K562 (cell line): ENCODE measurements at regions not wholly inside any gene's neighbourhood (a gene's known extent, or its start where the extent isn't known, plus 50 kb on each side); places are given as distances from the start of the nearest gene placed in this dataset.

ENCODE experiments used
- ASH1L ChIP-seq: fragments of 450-650 bp; IDR thresholded peaks from 2 replicates; pipeline ENCODE4 v1.6.1; 2018; ENCODE audit warnings: borderline replicate concordance, mild to moderate bottlenecking, low read depth; ENCODE audit not compliant: partially characterized antibody
- CREM ChIP-seq: IDR thresholded peaks from 2 replicates; pipeline ENCODE4 v1.6.1; 2014; ENCODE audit warnings: antibody characterized with exemption, low read depth
- DMBX1 ChIP-seq: fragments of 250-450 bp; sonication (Bioruptor Pico); IDR thresholded peaks from 2 replicates; pipeline ENCODE4 v1.8.0; 2022; ENCODE audit warnings: inconsistent platforms, mild to moderate bottlenecking, moderate library complexity, borderline replicate concordance
- EP300 ChIP-seq: IDR thresholded peaks from 2 replicates; pipeline ENCODE4 v1.6.1; 2012; ENCODE audit warnings: low read length, improper control_type of control experiment
- KHSRP ChIP-seq: fragments of 450-650 bp; IDR thresholded peaks from 2 replicates; pipeline ENCODE4 v1.6.1; 2017
- PYGO2 ChIP-seq: fragments of 450-650 bp; IDR thresholded peaks from 2 replicates; pipeline ENCODE4 v1.6.1; 2016; ENCODE audit warnings: mild to moderate bottlenecking, missing genetic modification characterization, moderate library complexity, missing compliant biosample characterization
- SIRT6 ChIP-seq: IDR thresholded peaks from one replicate; pipeline ENCODE4 v1.6.1; 2012; ENCODE audit warnings: low read depth, mild to moderate bottlenecking, control low read depth, inconsistent platforms, low read length, moderate library complexity
- SMC3 ChIP-seq: conservative IDR thresholded peaks from 2 replicates; pipeline ENCODE4 v1.6.1; 2011; ENCODE audit warnings: low read depth, low read length, improper control_type of control experiment; ENCODE audit not compliant: insufficient read depth
- U2AF2 ChIP-seq: fragments of 200-400 bp; formaldehyde crosslinking; optimal IDR thresholded peaks from 2 replicates; pipeline ENCODE3; 2017; ENCODE audit warnings: low read depth, mild to moderate bottlenecking, low read length
- ZNF175 ChIP-seq: fragments of 200-800 bp; sonication (Bioruptor generic); IDR thresholded peaks from 2 replicates; pipeline ENCODE4 v1.6.1; 2016; ENCODE audit warnings: low read depth, mild to moderate bottlenecking, missing genetic modification characterization, missing compliant biosample characterization
- ZNF224 ChIP-seq: sonication (generic); formaldehyde crosslinking; IDR thresholded peaks from 2 replicates; pipeline ENCODE4 v1.8.0; 2022; ENCODE audit warnings: mild to moderate bottlenecking, missing genetic modification reagents
- TF ChIP-seq, protein P1 (sequence below): sonication (generic); formaldehyde crosslinking; IDR thresholded peaks from 2 replicates; pipeline ENCODE4 v1.8.0; 2023; ENCODE audit warnings: mild to moderate bottlenecking, missing genetic modification reagents
- TF ChIP-seq, protein P2 (sequence below), 2 experiments: fragments of 450-650 bp; conservative IDR thresholded peaks; 2 replicates each; pipeline ENCODE4 v1.6.1; 2017; ENCODE audit warnings: mild to moderate bottlenecking in 2 of 2, moderate library complexity in 2 of 2
- TF ChIP-seq, protein P3 (sequence below), 2 experiments: IDR thresholded peaks in 1 of 2; conservative IDR thresholded peaks in 1 of 2; 2 replicates each; pipeline ENCODE4 v1.6.1; 2016; ENCODE audit warnings: low read depth in 2 of 2, mild to moderate bottlenecking in 1 of 2, missing compliant biosample characterization in 1 of 2, missing genetic modification characterization in 1 of 2, moderate library complexity in 1 of 2
- TF ChIP-seq, protein P4 (sequence below), 2 experiments: fragments of 450-650 bp; IDR thresholded peaks; 2 replicates each; pipeline ENCODE4 v1.6.1; 2016

DNA sequence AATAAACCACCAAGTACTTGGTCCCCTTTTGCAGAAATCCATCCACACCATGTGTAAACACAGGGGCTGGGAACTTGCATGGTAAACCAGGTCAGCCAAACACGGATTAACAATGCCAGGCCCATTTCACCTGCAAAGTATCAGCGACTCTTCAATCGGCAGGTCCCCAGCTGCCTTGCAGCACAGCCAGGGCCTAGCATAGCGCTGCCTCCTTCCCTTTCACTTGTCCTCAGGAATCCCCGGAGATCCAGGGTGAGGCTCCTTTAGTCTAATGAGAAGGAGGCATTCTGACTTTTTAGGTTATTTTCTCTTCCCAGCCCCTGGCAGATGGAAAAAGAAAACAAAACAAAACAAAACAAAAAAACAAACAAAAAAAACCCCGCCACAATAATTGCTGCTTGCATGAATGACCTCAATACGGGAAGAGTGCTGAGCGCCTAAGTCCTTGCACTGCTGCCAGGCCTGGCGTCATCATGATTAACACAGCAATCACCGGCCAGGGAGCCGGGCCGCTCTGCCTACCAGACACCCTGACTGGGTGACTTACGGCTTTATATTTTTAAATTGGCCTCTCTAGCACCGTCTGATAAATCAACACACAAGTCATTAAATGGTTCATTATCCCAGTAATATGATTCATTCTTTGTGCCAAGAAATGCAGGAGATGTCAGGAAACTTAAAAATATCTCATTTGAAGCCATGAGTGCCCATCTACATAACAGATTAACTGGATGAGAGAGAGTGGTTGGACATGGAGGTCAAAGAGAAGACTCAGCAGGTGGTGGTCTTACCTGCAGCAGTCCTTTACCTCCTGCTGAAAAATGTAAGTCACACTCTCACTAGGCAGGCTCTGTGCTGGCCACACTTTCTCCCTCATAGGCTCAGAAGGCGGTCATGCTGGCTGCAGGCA lies 692.7 kb downstream of the UQCRFS1 start (continued):
- TF ChIP-seq, protein P1, sequence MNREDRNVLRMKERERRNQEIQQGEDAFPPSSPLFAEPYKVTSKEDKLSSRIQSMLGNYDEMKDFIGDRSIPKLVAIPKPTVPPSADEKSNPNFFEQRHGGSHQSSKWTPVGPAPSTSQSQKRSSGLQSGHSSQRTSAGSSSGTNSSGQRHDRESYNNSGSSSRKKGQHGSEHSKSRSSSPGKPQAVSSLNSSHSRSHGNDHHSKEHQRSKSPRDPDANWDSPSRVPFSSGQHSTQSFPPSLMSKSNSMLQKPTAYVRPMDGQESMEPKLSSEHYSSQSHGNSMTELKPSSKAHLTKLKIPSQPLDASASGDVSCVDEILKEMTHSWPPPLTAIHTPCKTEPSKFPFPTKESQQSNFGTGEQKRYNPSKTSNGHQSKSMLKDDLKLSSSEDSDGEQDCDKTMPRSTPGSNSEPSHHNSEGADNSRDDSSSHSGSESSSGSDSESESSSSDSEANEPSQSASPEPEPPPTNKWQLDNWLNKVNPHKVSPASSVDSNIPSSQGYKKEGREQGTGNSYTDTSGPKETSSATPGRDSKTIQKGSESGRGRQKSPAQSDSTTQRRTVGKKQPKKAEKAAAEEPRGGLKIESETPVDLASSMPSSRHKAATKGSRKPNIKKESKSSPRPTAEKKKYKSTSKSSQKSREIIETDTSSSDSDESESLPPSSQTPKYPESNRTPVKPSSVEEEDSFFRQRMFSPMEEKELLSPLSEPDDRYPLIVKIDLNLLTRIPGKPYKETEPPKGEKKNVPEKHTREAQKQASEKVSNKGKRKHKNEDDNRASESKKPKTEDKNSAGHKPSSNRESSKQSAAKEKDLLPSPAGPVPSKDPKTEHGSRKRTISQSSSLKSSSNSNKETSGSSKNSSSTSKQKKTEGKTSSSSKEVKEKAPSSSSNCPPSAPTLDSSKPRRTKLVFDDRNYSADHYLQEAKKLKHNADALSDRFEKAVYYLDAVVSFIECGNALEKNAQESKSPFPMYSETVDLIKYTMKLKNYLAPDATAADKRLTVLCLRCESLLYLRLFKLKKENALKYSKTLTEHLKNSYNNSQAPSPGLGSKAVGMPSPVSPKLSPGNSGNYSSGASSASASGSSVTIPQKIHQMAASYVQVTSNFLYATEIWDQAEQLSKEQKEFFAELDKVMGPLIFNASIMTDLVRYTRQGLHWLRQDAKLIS, result no peak
- TF ChIP-seq SIRT6, result no peak
- TF ChIP-seq SMC3, result no peak
- TF ChIP-seq CREM, result no peak
- no peak for TF ChIP-seq ASH1L
- TF ChIP-seq, protein P2, sequence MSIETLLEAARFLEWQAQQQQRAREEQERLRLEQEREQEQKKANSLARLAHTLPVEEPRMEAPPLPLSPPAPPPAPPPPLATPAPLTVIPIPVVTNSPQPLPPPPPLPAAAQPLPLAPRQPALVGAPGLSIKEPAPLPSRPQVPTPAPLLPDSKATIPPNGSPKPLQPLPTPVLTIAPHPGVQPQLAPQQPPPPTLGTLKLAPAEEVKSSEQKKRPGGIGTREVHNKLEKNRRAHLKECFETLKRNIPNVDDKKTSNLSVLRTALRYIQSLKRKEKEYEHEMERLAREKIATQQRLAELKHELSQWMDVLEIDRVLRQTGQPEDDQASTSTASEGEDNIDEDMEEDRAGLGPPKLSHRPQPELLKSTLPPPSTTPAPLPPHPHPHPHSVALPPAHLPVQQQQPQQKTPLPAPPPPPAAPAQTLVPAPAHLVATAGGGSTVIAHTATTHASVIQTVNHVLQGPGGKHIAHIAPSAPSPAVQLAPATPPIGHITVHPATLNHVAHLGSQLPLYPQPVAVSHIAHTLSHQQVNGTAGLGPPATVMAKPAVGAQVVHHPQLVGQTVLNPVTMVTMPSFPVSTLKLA (conservative IDR thresholded peaks at IDR 0.05), result 0 out of 4 replicates have a peak, but pooled peaks of 1 of the 2 experiments have one; percentile 20
- TF ChIP-seq, protein P3, sequence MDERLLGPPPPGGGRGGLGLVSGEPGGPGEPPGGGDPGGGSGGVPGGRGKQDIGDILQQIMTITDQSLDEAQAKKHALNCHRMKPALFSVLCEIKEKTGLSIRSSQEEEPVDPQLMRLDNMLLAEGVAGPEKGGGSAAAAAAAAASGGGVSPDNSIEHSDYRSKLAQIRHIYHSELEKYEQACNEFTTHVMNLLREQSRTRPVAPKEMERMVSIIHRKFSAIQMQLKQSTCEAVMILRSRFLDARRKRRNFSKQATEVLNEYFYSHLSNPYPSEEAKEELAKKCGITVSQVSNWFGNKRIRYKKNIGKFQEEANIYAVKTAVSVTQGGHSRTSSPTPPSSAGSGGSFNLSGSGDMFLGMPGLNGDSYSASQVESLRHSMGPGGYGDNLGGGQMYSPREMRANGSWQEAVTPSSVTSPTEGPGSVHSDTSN (CRISPR knock-in tag; IDR thresholded peaks at IDR 0.05; ENCODE audit: low read depth), result no peak
- TF ChIP-seq, protein P3 (tag; conservative IDR thresholded peaks at IDR 0.05; ENCODE audit: low read depth), result peak; percentile 61
- TF ChIP-seq DMBX1 (CRISPR knock-in tag), result 0 out of 2 replicates have a peak, but pooled peaks have one; percentile 32
- no peak for TF ChIP-seq KHSRP
- TF ChIP-seq ZNF224 (CRISPR knock-in tag), result no peak
- TF ChIP-seq, protein P4, sequence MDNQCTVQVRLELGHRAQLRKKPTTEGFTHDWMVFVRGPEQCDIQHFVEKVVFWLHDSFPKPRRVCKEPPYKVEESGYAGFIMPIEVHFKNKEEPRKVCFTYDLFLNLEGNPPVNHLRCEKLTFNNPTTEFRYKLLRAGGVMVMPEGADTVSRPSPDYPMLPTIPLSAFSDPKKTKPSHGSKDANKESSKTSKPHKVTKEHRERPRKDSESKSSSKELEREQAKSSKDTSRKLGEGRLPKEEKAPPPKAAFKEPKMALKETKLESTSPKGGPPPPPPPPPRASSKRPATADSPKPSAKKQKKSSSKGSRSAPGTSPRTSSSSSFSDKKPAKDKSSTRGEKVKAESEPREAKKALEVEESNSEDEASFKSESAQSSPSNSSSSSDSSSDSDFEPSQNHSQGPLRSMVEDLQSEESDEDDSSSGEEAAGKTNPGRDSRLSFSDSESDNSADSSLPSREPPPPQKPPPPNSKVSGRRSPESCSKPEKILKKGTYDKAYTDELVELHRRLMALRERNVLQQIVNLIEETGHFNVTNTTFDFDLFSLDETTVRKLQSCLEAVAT (IDR thresholded peaks at IDR 0.05), result 0 out of 4 replicates have a peak, but pooled peaks of 1 of the 2 experiments have one; percentile 52
- 0 out of 2 replicates have a peak, but pooled peaks have one; percentile 4 for TF ChIP-seq EP300
- no peak for TF ChIP-seq U2AF2
- no peak for TF ChIP-seq PYGO2 (tag)
- 0 out of 2 replicates have a peak, but pooled peaks have one; percentile 25 for TF ChIP-seq ZNF175 (CRISPR knock-in tag)
